ENCODE measurements at regions not wholly inside any gene's neighbourhood (a gene's known extent, or its start where the extent isn't known, plus 50 kb on each side); places are given as distances from the start of the nearest gene placed in this dataset.

DNA sequence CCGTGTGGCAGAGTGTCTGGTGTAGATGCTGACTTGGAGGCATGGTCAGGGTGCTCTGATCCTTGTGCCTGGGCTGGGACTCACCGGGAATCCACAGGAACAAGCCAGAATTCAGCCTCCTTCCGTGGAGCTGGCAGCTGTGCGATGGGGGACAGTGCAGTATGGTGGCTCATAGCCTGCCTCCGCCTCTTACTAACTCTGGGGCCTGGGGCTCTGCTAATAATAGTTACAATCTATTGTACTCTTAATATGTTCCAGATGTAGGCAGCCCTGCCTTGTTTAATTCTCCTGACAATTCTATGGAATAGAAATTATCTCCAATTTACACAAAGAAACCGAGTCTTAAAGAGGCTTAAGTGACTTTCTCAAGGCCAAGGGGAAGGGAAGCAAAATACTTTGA lies 77.6 kb downstream of the PCDH1 start:
- CTCF ChIA-PET, result interaction anchor here (1.6 kb wide), 1 partner anchor 109 kb away, joined by 6 read pairs; no protein-coding TSS in a partner anchor
- DNase-seq, result no peak
- Mint-ChIP-seq H3K27me3 (peaks cover 27% of the 10 kb centered on the region), H3K4me1 (peaks cover 8% of the 10 kb centered on the region), H3K27ac (no peak overlapping the region), H3K9me3 (no peaks in the 10 kb centered on the region), H3K36me3 (ENCODE audit: low read depth) (no peaks in the 10 kb centered on the region), H3K4me3 (no peak overlapping the region)
- POLR2A ChIA-PET, result no interaction called here

DNA sequence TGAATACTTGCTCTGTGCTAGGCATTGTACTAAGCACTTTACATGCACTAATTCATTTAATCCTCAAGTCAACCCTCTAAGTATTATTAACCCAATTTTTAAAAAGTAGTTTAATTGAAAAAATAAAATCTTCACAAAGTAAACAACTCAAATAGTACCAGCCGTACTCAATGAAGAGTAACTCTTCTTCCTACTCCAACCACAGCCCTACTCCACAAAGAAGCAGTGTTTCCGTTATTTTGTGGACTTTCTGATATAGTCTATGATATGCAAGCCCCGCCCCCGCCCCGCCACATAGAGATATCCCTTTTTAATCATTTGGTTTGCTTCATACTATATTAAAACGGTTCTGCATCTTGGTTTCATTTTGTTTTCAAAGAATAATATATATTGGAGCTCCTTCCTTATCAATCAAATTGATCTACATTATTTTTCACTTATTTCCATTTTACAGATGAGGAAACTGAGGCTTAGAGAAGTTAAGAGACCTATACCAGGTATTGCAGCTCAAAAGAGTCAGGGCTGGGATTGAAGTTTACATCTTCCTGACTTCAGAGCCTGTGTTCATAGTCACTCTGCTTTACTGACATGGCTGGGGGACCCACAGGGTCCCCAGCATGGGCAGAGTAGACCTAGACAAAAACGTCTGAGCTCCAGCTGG lies 78.6 kb downstream of the PCDH1 start:
- peaks cover 8% of the 10 kb centered on the region for H3K4me1 Mint-ChIP-seq
- no peaks in the 10 kb centered on the region for H3K36me3 Mint-ChIP-seq (ENCODE audit: low read depth)
- CTCF ChIA-PET, result interaction anchor here (0.5 to 1.6 kb wide), 4 partner anchors 12 to 134 kb away, joined by 3 to 6 read pairs (median 4); no protein-coding TSS in a partner anchor
- H3K9me3 Mint-ChIP-seq, result no peaks in the 10 kb centered on the region
- H3K27me3 Mint-ChIP-seq, result peaks cover 17% of the 10 kb centered on the region
- no peak for DNase-seq
- no peak overlapping the region for H3K27ac Mint-ChIP-seq
- no peak overlapping the region for H3K4me3 Mint-ChIP-seq
- POLR2A ChIA-PET, result no interaction called here

DNA sequence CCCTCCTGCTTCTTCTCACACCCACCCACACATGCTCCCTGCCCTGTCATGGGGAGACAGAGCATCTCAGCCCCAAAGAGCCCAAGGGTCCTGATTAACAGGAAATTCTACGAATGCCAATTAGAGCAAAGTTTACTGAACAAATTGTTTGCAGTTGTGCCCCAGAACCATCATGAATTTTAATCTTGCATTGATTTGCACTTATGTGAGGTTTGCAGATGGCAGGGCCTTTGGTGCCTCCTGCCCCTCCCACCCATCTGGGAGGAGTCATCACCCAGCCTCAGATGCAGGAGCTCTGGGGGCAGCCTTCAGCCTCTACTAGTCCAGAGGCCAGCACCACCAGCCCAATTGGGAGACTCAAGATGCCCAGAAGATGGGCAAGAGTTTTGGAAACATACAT lies 80.8 kb downstream of the PCDH1 start:
- no peaks in the 10 kb centered on the region for H3K36me3 Mint-ChIP-seq (ENCODE audit: low read depth)
- ChIA-PET CTCF (no interaction called here), POLR2A (no interaction called here)
- H3K4me3 Mint-ChIP-seq, result no peak overlapping the region
- H3K9me3 Mint-ChIP-seq, result no peaks in the 10 kb centered on the region
- no peak for DNase-seq
- H3K27me3 Mint-ChIP-seq, result no peaks in the 10 kb centered on the region
- H3K4me1 Mint-ChIP-seq, result peaks cover 8% of the 10 kb centered on the region
- no peak overlapping the region for H3K27ac Mint-ChIP-seq

DNA sequence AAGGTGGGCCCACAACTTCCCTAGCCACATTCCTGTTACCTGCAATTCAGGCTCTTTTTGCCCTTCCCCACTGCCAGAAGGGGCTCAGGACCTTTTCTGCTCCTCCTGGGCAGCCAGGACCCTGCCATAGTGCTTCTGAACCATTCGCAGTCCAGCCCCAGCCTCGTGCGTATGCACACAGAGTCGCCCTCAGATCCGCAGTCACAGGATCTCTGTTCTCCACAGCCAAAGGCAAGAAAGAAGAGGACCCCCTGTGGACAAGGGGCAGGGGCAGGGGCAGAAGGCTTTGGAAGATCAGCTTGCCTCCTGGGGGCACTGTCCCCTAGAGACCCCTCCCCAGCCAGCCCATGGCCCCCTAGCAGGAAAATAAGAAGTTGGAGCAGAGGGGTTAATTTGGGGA lies 82.8 kb downstream of the PCDH1 start:
- H3K4me3 Mint-ChIP-seq, result no peak overlapping the region
- H3K36me3 Mint-ChIP-seq (ENCODE audit: low read depth), result no peaks in the 10 kb centered on the region
- no peaks in the 10 kb centered on the region for H3K9me3 Mint-ChIP-seq
- peaks cover 8% of the 10 kb centered on the region for H3K4me1 Mint-ChIP-seq
- POLR2A ChIA-PET, result no interaction called here
- DNase-seq, result no peak
- CTCF ChIA-PET, result interaction anchor here (0.7 to 2.0 kb wide), 2 partner anchors 17 to 174 kb away, joined by 3 to 7 read pairs; partner anchors contain the start of gene RNF14
- peaks cover 2% of the 10 kb centered on the region for H3K27me3 Mint-ChIP-seq
- no peak overlapping the region for H3K27ac Mint-ChIP-seq

DNA sequence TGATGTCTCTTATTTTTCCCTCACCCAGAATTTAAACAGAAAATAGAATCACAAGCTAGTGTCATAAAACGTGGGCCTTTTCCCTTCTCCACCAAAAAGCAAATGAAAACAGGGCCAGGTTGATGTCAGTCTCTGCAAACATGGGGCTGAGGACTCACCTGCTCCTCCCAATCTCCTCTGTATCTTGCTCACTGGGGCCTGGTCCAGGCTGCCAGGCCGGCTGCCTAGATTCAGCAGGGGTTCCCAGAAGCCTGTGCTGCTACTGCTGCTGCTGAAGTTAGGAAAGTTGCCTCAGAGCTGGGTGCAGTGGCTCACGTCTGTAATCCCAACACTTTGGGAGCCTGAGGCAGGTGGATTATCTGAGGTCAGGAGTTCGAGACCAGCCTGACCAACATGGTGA lies 84.3 kb downstream of the PCDH1 start:
- Mint-ChIP-seq H3K4me3 (no peak overlapping the region), H3K27ac (no peak overlapping the region), H3K4me1 (no peaks in the 10 kb centered on the region), H3K36me3 (ENCODE audit: low read depth) (no peaks in the 10 kb centered on the region), H3K9me3 (no peaks in the 10 kb centered on the region), H3K27me3 (peaks cover 8% of the 10 kb centered on the region)
- DNase-seq, result no peak
- CTCF ChIA-PET, result interaction anchor here (1.0 to 2.0 kb wide), 3 partner anchors 18 to 101 kb away, joined by 3 to 7 read pairs (median 3); no protein-coding TSS in a partner anchor
- POLR2A ChIA-PET, result no interaction called here

DNA sequence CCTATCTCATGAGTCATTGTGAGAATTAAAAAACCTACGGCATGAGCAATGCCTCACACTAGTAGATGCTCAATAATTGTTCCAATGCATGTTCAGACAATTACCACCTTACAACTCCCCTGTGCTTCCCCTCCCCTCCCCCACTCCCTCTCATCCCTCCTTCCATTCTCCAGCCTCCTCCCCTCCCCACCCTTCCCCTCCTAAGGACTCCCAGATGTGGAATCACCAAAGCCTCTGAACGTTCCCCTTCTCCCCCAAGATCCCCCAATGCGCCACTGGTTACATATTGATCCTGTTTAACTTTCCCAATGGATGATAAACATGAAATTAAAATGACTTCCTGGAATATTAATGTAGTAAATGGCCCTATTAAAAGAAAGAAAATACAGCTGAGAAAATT lies 84.8 kb downstream of the PCDH1 start:
- ChIA-PET POLR2A (no interaction called here), CTCF (interaction anchor here (1.0 to 1.1 kb wide), 2 partner anchors 24 to 101 kb away, joined by 3 read pairs; no protein-coding TSS in a partner anchor)
- Mint-ChIP-seq H3K4me3 (no peak overlapping the region), H3K27ac (no peak overlapping the region), H3K9me3 (no peaks in the 10 kb centered on the region), H3K4me1 (no peaks in the 10 kb centered on the region), H3K27me3 (peaks cover 12% of the 10 kb centered on the region), H3K36me3 (ENCODE audit: low read depth) (no peaks in the 10 kb centered on the region)
- DNase-seq, result no peak

DNA sequence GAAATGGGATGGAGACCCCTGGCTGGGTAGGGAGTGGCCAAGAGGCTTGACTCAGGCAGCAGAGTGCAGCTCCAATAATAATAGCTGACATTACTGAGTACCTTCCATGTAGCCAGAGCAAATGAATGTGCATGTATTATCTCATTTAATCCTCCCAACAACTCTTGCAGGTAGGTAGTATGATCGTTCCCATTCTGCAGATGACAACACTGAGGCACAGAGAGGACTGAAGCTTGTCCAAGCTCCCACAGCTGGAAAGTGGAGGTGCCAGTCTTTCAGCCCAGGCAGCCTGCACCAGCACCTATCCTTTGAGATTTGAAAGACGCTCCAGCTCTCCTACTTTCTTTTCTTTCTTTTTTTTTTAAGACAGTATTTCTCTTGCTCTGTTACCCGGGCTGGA lies 87.6 kb downstream of the PCDH1 start:
- ChIA-PET POLR2A (no interaction called here), CTCF (no interaction called here)
- no peak overlapping the region for H3K4me3 Mint-ChIP-seq
- DNase-seq, result no peak
- H3K9me3 Mint-ChIP-seq, result no peaks in the 10 kb centered on the region
- peaks cover 18% of the 10 kb centered on the region for H3K27me3 Mint-ChIP-seq
- H3K36me3 Mint-ChIP-seq (ENCODE audit: low read depth), result no peaks in the 10 kb centered on the region
- no peak overlapping the region for H3K27ac Mint-ChIP-seq
- no peaks in the 10 kb centered on the region for H3K4me1 Mint-ChIP-seq

DNA sequence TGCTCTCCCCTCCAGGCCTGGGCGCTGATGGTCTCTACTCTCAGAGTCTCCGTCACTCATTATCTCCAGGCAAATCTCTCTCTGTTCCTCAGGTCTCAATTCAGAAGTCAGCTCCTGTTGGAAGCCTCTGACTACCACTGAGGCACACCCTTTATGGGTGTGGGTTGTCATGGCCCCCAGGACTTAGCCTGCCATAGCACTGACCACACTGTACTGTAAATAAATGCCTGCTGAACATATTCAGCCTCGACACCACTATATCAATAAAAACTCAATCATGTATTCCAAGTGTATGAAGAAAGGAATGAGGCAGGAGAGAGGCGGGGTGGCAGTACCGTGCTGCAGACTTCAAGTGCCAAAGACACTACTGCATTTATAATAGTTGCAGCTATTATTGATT lies 88.9 kb downstream of the PCDH1 start:
- Mint-ChIP-seq H3K9me3 (no peaks in the 10 kb centered on the region), H3K27me3 (peaks cover 18% of the 10 kb centered on the region), H3K4me3 (no peak overlapping the region), H3K36me3 (ENCODE audit: low read depth) (no peaks in the 10 kb centered on the region), H3K4me1 (no peaks in the 10 kb centered on the region), H3K27ac (no peak overlapping the region)
- ChIA-PET POLR2A (no interaction called here), CTCF (no interaction called here)
- no peak for DNase-seq

DNA sequence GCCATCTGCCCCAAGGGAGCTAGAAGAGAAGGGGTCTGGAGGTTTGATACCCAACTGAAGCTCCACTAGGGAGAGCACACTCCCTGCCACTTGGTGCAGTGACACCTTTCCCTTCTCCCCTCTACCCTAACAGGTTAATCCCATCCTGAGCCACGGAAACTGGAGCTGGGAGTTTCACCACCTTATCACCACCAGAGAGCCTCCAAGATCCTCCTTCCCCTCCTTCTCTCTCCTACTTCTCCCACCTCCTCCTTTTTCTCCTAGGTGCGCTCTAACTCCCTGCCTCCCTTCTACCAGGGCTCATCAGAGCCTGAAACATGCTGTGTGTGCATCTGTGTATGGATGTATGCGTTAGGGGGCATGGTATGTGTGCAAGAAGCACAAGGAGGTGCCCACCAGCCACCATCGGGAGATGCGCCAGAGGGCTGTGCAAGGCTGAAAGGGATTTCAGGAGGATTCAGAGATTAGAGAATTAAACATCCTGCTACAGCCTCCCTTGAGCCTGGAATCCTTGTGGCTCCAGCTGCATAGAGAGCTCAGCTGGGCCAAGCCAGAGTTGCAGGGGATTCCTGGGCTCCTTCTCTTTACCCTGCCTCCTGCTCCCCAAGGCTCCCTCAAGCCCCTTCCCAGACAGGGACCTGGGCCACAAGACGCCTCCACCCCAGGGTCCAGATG lies 89.8 kb downstream of the PCDH1 start:
- Mint-ChIP-seq H3K36me3 (ENCODE audit: low read depth) (no peaks in the 10 kb centered on the region), H3K4me1 (no peaks in the 10 kb centered on the region), H3K4me3 (no peak overlapping the region), H3K27ac (no peak overlapping the region), H3K27me3 (peaks cover 20% of the 10 kb centered on the region), H3K9me3 (no peaks in the 10 kb centered on the region)
- POLR2A ChIA-PET, result no interaction called here
- CTCF ChIA-PET, result no interaction called here
- no peak for DNase-seq

DNA sequence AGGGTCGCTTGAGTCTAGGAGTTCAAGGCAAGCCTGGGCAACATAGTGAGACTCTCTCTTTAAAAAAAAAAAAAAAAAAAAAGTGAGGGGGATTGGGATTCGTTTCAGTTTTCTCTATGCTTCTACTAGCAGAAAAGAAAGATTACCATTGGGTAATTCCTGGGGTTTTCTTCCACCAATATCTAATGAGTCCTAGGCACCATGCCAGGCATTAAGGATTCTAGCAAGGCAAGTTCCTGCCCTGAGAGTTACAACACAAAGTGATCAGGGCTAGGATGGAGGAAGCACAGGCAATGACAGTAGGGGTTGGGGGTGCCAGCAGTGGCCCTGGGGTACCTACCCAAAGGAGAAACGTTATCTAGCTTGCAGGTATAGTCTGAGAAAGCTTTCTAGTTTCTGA lies 90.8 kb downstream of the PCDH1 start:
- Mint-ChIP-seq H3K36me3 (ENCODE audit: low read depth) (no peaks in the 10 kb centered on the region), H3K9me3 (no peaks in the 10 kb centered on the region), H3K4me1 (no peaks in the 10 kb centered on the region), H3K27ac (no peak overlapping the region), H3K4me3 (no peak overlapping the region), H3K27me3 (peaks cover 22% of the 10 kb centered on the region)
- CTCF ChIA-PET, result no interaction called here
- POLR2A ChIA-PET, result no interaction called here
- no peak for DNase-seq

DNA sequence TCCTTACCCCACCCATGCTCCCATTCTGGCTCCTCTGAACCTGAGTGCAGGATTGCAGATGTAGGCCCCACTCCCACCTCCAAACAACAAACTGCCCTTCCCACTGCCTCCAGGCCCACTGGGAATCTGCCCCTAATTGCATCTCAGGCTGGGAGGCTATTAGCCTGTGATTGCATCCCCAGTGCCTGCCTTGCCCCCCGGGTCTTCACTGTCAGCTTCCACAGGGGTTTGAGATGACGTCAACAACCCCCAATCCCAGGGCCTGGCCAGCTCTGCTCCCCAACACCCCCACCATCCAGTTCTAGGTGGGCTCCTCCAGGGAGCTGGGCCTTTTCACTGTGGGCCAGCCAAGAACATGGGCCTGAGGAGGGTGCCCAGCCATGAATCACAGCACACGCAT lies 91.5 kb downstream of the PCDH1 start:
- no peak for DNase-seq
- ChIA-PET CTCF (interaction anchor here (1.4 kb wide), 1 partner anchor 95 kb away, joined by 4 read pairs; no protein-coding TSS in a partner anchor), POLR2A (no interaction called here)
- Mint-ChIP-seq H3K4me1 (no peaks in the 10 kb centered on the region), H3K9me3 (no peaks in the 10 kb centered on the region), H3K36me3 (ENCODE audit: low read depth) (no peaks in the 10 kb centered on the region), H3K27me3 (peaks cover 22% of the 10 kb centered on the region), H3K27ac (no peak overlapping the region), H3K4me3 (no peak overlapping the region)

DNA sequence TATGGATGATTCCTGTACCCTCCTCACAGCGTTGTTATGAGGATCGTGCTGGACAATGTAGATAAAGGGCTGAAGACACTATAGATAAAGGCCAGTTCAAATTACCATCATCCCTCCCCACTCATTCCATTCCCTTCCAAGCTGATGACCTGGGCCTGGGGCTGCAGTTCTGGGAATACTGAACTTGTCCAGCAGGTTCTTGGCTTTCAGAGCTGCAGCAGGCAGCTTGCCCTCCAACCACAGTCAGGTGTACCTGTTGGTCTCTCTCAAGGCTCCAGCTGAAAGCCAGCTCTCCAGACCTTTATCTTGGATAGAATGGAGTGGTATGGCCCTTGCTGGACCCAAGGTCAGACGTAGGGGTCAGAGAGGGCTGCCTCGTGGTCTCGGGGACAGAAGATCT lies 92.5 kb downstream of the PCDH1 start:
- POLR2A ChIA-PET, result no interaction called here

DNA sequence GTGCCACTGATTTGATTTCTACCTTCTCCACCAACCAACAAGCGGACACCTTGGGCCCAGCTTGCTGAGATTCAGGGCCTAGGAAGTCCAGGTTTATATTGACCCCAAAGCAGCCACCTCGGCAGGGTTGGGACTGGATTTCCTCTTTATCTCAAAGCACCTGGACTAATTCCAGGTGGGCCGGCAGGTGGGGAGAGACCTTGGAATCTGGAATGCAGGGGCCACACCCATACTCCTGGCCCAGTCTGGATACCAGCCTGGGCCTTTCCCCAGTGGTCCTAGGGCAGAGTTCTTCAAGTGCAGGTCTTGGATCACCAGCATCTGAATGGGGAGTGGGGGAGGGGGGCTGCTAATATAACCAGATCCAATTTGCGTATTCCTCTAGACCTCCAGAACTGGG lies 93.1 kb downstream of the PCDH1 start:
- no peak overlapping the region for H3K4me3 Mint-ChIP-seq
- peaks cover 2% of the 10 kb centered on the region for H3K4me1 Mint-ChIP-seq
- DNase-seq, result no peak
- no peaks in the 10 kb centered on the region for H3K36me3 Mint-ChIP-seq (ENCODE audit: low read depth)
- H3K27ac Mint-ChIP-seq, result no peak overlapping the region
- POLR2A ChIA-PET, result no interaction called here
- H3K9me3 Mint-ChIP-seq, result no peaks in the 10 kb centered on the region
- peaks cover 22% of the 10 kb centered on the region for H3K27me3 Mint-ChIP-seq
- CTCF ChIA-PET, result interaction anchor here (1.5 kb wide), 1 partner anchor 83 kb away, joined by 3 read pairs; no protein-coding TSS in a partner anchor

More for the DNA sequence above, 92.5 kb downstream of the PCDH1 start:
- peaks cover 22% of the 10 kb centered on the region for H3K27me3 Mint-ChIP-seq
- no peaks in the 10 kb centered on the region for H3K36me3 Mint-ChIP-seq (ENCODE audit: low read depth)
- peaks cover 2% of the 10 kb centered on the region for H3K4me1 Mint-ChIP-seq
- H3K27ac Mint-ChIP-seq, result no peak overlapping the region
- DNase-seq, result no peak
- H3K9me3 Mint-ChIP-seq, result no peaks in the 10 kb centered on the region
- CTCF ChIA-PET, result interaction anchor here (1.4 kb wide), 1 partner anchor 94 kb away, joined by 4 read pairs; no protein-coding TSS in a partner anchor
- no peak overlapping the region for H3K4me3 Mint-ChIP-seq

DNA sequence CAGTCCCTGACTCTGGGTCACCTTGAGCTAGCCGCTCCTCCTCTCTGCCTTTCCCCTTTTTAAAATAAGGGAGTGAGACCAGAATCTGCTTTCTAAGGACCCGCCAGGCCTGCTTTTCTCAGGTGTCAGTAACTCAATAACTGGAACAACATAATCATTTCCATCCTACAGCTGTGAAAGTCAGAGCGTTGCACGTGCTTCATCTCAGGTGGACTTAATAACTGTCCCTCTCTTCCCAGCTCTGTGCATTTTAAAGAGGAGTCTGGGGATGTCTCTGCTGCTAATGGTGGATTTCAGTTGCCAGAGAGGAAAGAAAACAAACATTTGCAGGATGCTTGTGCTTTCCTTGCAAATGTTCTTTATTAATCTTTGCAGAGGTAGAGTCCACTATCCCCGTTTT lies 93.7 kb downstream of the PCDH1 start:
- Mint-ChIP-seq H3K9me3 (no peaks in the 10 kb centered on the region), H3K4me3 (no peak overlapping the region), H3K27ac (no peak overlapping the region), H3K27me3 (peaks cover 20% of the 10 kb centered on the region), H3K4me1 (peaks cover 2% of the 10 kb centered on the region), H3K36me3 (ENCODE audit: low read depth) (no peaks in the 10 kb centered on the region)
- ChIA-PET POLR2A (no interaction called here), CTCF (interaction anchor here (1.0 to 1.7 kb wide), 3 partner anchors 83 to 120 kb away, joined by 3 to 5 read pairs (median 3); no protein-coding TSS in a partner anchor)
- DNase-seq, result no peak

Data from activated CD4-positive, alpha-beta memory T cell treated with anti-CD3 and anti-CD28 coated beads, Interleukin-2, amount 10 ng/mL, durations not matched to agents 7 days and 5 days (primary cell).